A549 (cell line): ENCODE measurements at regions not wholly inside any gene's neighbourhood (a gene's known extent, or its start where the extent isn't known, plus 50 kb on each side); places are given as distances from the start of the nearest gene placed in this dataset.

ENCODE experiments used
- CHD2 ChIP-seq: fragments of 150-350 bp; IDR thresholded peaks from 2 replicates; pipeline ENCODE4 v1.6.1; 2014; ENCODE audit warnings: low read length; ENCODE audit not compliant: partially characterized antibody
- NR3C1 ChIP-seq: fragments of >200 bp; sonication (Bioruptor Twin); formaldehyde crosslinking; IDR thresholded peaks from 3 replicates; pipeline ENCODE4 v1.6.1; 2017
- POLR2A ChIP-seq: IDR thresholded peaks from 2 replicates; pipeline ENCODE4 v1.6.1; 2012; ENCODE audit warnings: mild to moderate bottlenecking, low read length
- RAD21 ChIP-seq, 2 experiments: fragments of >200 bp in 1 of 2; sonication (Bioruptor Twin) in 1 of 2; formaldehyde crosslinking in 1 of 2; IDR thresholded peaks in 1 of 2; conservative IDR thresholded peaks in 1 of 2; 2 replicates in 1 of 2; 3 replicates in 1 of 2; pipeline ENCODE4 v1.6.1; 2012 to 2018; ENCODE audit warnings: inconsistent platforms in 1 of 2
- RFX5 ChIP-seq: fragments of 450-650 bp; IDR thresholded peaks from 2 replicates; pipeline ENCODE4 v1.7.1; 2014; ENCODE audit warnings: antibody characterized with exemption, mild to moderate bottlenecking, moderate library complexity
- RNF2 ChIP-seq: fragments of 200-600 bp; sonication (generic); IDR thresholded peaks from 2 replicates; pipeline ENCODE4 v1.6.1; 2016; ENCODE audit warnings: low read depth, mild to moderate bottlenecking, antibody characterized with exemption, moderate library complexity, borderline replicate concordance
- SMC3 ChIP-seq: fragments of >200 bp; sonication (Bioruptor Twin); formaldehyde crosslinking; IDR thresholded peaks from 3 replicates; pipeline ENCODE4 v1.6.1; 2018; ENCODE audit warnings: inconsistent platforms
- ZNF302 ChIP-seq: fragments of 250-450 bp; sonication (Bioruptor Pico); IDR thresholded peaks from 2 replicates; pipeline ENCODE4 v1.9.0; 2021; ENCODE audit warnings: inconsistent platforms, mild to moderate bottlenecking, moderate library complexity
- ZSCAN20 ChIP-seq: fragments of 250-450 bp; sonication (Bioruptor Pico); IDR thresholded peaks from 2 replicates; pipeline ENCODE4 v1.8.0; 2022; ENCODE audit warnings: mild to moderate bottlenecking, moderate library complexity
- TF ChIP-seq, protein P1 (sequence below): fragments of >200 bp; sonication (Bioruptor Twin); formaldehyde crosslinking; IDR thresholded peaks from 3 replicates; pipeline ENCODE4 v1.5.1; 2016
- TF ChIP-seq, protein P2 (sequence below): fragments of 200-600 bp; sonication (generic); IDR thresholded peaks from 2 replicates; pipeline ENCODE4 v1.6.1; 2016; ENCODE audit warnings: antibody characterized with exemption, mild to moderate bottlenecking, moderate library complexity
- TF ChIP-seq, protein P3 (sequence below): fragments of 450-650 bp; IDR thresholded peaks from 2 replicates; pipeline ENCODE4 v1.6.1; 2014; ENCODE audit warnings: antibody characterized with exemption
- TF ChIP-seq, protein P4 (sequence below): IDR thresholded peaks from 2 replicates; pipeline ENCODE4 v1.6.1; 2012

DNA sequence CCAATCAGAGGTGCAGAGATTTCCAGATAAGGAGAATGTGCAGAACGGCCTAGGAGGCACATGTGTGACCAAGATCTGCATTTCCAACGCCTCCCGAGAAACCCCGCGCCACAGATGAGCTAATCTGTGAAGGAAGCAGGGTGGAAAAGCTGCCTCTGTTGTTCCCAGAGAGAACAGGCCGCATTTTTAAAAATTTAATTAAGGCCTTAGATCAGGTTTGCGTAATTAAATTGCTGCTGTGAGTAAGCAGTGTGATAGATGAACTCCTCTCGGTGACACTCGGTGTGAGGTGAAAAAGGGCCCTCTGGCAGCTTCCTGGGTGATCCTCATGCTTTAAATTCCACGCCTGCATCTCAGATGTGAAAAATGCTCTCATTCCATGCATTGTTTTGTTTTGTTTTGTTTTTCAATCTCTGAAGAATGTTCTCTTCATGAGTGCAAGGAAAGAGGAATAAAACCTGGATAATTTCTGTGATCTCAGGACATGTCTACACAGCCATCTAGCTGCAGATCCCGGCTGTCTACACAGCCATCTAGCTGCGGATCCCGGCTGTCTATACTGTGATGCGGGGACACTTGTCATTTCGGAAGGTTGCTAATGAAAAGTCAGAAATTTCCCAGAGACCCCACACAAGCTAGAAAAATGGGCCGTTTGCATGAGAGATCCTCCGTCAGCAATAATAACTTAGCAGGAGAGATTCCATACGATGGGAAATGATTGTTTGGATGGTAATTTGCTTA, 1398.9 kb downstream of the BRD1 start:
- TF ChIP-seq, protein P1, sequence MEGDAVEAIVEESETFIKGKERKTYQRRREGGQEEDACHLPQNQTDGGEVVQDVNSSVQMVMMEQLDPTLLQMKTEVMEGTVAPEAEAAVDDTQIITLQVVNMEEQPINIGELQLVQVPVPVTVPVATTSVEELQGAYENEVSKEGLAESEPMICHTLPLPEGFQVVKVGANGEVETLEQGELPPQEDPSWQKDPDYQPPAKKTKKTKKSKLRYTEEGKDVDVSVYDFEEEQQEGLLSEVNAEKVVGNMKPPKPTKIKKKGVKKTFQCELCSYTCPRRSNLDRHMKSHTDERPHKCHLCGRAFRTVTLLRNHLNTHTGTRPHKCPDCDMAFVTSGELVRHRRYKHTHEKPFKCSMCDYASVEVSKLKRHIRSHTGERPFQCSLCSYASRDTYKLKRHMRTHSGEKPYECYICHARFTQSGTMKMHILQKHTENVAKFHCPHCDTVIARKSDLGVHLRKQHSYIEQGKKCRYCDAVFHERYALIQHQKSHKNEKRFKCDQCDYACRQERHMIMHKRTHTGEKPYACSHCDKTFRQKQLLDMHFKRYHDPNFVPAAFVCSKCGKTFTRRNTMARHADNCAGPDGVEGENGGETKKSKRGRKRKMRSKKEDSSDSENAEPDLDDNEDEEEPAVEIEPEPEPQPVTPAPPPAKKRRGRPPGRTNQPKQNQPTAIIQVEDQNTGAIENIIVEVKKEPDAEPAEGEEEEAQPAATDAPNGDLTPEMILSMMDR, result no peak
- no peak for TF ChIP-seq RNF2
- TF ChIP-seq CHD2, result no peak
- TF ChIP-seq, protein P2, sequence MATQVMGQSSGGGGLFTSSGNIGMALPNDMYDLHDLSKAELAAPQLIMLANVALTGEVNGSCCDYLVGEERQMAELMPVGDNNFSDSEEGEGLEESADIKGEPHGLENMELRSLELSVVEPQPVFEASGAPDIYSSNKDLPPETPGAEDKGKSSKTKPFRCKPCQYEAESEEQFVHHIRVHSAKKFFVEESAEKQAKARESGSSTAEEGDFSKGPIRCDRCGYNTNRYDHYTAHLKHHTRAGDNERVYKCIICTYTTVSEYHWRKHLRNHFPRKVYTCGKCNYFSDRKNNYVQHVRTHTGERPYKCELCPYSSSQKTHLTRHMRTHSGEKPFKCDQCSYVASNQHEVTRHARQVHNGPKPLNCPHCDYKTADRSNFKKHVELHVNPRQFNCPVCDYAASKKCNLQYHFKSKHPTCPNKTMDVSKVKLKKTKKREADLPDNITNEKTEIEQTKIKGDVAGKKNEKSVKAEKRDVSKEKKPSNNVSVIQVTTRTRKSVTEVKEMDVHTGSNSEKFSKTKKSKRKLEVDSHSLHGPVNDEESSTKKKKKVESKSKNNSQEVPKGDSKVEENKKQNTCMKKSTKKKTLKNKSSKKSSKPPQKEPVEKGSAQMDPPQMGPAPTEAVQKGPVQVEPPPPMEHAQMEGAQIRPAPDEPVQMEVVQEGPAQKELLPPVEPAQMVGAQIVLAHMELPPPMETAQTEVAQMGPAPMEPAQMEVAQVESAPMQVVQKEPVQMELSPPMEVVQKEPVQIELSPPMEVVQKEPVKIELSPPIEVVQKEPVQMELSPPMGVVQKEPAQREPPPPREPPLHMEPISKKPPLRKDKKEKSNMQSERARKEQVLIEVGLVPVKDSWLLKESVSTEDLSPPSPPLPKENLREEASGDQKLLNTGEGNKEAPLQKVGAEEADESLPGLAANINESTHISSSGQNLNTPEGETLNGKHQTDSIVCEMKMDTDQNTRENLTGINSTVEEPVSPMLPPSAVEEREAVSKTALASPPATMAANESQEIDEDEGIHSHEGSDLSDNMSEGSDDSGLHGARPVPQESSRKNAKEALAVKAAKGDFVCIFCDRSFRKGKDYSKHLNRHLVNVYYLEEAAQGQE, result no peak
- no peak for TF ChIP-seq POLR2A
- TF ChIP-seq, protein P3, sequence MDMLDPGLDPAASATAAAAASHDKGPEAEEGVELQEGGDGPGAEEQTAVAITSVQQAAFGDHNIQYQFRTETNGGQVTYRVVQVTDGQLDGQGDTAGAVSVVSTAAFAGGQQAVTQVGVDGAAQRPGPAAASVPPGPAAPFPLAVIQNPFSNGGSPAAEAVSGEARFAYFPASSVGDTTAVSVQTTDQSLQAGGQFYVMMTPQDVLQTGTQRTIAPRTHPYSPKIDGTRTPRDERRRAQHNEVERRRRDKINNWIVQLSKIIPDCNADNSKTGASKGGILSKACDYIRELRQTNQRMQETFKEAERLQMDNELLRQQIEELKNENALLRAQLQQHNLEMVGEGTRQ, result no peak
- TF ChIP-seq ZSCAN20 (CRISPR knock-in tag), result no peak
- TF ChIP-seq RAD21 (conservative IDR thresholded peaks at IDR 0.05 in 1 of 2, IDR thresholded peaks at IDR 0.05 in 1 of 2), result no peak
- TF ChIP-seq NR3C1, result no peak
- no peak for TF ChIP-seq SMC3
- TF ChIP-seq, protein P4, sequence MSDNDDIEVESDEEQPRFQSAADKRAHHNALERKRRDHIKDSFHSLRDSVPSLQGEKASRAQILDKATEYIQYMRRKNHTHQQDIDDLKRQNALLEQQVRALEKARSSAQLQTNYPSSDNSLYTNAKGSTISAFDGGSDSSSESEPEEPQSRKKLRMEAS, result no peak
- TF ChIP-seq RFX5, result no peak
- no peak for TF ChIP-seq ZNF302 (CRISPR knock-in tag)
